ENCODE measurements at regions not wholly inside any gene's neighbourhood (a gene's known extent, or its start where the extent isn't known, plus 50 kb on each side); places are given as distances from the start of the nearest gene placed in this dataset.
"Not testable (repeated sequence)": the region's sequence is repeated elsewhere in the genome, so short reads cannot be mapped to it uniquely, and the experiment has no call there.

DNA sequence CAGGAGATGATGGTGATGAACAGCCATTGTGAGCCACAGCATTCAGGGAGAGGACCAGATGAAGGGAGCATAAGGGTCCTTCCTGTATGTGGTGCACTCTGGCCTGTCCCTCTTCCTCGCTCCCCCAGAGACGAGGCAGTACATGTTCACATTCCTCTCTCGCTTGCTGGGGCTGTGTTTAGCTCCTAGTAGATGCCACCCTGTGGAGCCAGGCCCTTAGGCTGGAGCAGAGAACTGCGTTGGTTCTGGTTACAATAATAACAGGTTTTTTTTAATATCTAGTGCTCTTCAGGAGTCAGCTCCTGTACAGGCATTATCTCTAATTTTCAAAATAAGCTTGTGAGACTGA is 171.1 kb upstream of the MYT1L start:
- DNase-seq: no peak

DNA sequence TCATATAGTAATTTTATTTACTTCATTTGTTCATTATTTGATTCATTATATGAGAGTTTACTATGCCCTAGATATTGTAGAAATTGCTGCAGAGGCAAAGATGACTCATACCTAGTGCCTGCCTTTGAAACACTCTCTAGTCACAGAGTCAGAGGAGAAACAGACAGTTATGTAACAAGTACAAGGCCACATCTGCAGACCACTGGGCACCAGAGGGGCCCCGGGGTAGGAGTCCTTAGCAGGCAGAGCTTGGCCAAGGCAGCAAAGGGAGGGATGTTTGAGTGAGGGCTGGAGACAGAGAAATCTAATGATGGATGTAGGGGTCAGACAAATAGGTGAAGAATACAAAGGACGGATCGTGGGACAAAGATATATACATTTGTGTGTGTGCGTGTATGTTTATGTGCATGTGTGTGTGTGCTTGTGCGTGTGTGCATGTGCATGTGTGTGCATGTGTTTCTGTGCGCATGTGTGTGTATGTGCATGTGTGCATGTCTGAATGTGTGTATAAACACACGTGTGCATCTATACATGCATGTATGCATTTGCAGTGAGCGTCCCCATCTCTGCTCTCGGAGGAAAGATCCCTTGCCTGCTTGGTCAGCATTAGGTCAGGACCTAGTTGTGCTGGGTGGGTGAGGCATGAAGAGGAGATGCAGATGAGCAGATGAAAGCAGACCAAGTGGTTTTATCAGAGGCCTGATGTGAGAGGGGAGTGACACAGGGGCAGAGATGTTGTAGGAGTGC is 170.6 kb upstream of the MYT1L start:
- DNase-seq: no peak

DNA sequence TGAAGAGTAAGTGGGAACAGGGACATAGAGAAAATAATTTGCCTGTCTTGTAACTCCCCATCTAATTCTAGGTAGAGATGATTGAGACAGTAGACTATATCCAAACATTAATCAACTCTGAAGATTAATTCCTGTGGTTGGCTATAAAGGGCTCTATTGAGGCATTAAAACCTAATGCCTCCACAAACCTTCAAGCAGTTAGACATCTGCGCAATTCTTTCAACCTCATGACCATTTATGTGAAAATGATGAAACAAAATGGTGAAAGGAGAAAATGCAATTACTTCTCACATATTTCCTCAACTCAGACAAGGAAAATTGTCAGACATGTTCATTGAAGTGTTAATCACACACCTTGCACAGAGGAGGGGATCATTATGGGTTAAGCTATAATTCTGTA is 164.5 kb upstream of the MYT1L start:
- DNase-seq: no peak

DNA sequence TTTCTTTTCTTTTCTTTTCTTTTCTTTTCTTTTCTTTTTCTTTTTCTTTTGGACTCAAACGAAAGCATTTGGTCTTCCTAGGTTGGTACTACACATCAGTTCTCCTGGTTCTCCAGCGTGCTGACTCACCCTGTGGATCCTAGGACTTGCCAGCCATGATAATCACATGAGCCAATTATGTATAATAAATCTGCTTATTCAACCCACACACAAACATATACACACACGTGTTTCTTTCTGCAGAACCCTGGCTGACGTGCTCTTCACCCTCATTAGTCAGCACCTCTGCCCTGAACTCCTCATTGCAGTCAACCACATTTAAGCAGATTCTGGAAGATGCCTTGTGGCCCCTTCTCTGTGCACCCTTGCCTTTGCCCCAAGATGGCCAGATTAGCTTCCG is 162.4 kb upstream of the MYT1L start:
- no peak for DNase-seq

DNA sequence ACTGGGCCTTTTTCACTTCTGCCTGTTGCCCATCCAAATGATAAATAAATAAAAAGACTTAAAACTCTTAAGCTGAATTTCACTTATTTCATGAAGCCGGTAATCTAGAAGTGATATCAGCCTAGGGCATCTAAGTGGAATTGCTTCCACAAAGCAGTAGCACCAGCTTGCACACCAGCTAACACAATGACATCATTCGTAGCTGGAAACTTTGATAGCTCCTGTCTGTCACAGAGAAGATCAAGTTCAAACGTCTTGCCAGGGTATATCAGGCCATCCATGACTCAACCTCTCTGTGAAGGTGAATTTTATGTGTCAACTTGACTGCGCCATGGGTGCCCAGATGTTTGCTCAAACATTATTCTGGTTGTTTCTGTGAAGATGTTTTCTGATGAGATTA is 161.7 kb upstream of the MYT1L start:
- no peak for DNase-seq

DNA sequence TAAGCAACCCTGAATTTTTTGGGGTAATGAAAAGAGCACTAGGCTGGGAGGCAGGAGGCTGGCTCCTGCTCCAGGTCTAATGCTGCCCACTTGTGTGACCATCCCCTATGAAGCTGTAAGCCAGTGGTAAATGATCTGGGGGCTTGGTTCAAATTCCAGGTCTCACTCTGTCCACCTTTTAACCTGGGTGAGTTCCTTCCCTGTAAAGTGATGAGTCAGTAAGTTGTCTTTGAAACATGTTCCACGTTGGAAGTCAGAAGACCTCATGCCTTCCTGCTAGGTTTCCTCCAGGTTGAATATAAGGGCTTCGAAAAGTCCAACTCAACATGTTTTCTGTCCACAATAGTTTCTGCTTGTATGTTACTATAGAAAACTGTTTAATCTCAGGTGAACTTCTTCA is 160.9 kb upstream of the MYT1L start:
- no peak for DNase-seq

DNA sequence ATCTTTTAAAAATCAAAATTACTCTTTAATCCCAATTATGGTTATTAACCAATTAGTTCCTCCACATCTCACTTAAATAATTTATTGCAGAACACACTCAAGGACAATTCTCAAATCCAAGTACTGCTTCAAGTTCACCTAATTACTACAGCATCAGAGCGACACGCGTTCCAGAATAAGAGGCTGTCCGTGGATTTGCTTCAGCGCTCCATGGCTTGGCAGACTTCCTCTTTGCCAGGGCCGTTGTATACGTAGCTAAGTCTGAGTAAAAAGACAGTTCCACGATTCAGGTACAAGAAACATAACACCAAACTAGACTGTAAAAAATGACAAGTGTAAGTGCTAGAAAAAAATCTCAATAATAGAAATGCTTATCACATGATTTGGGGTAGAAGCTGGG is 153.2 kb upstream of the MYT1L start:
- DNase-seq: no peak

DNA sequence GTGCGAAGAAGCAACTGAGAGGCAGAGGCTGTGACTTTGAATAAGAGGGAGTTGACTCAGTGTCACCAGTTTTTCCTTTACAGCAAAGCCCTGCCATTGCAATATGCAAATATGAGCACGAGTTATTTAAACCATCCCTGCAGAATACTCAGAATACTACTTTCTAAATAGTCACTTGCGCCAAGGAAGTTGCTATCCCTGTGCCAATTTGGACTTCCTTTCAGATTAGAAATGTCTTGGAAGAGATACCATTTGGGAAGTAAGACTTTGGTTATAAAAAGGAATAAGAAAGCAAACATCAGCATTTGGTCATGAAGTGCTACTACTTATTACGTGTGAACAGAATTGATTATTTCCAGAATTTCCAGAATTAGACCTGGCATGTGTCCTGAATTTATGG is 151.8 kb upstream of the MYT1L start:
- DNase-seq: no peak

DNA sequence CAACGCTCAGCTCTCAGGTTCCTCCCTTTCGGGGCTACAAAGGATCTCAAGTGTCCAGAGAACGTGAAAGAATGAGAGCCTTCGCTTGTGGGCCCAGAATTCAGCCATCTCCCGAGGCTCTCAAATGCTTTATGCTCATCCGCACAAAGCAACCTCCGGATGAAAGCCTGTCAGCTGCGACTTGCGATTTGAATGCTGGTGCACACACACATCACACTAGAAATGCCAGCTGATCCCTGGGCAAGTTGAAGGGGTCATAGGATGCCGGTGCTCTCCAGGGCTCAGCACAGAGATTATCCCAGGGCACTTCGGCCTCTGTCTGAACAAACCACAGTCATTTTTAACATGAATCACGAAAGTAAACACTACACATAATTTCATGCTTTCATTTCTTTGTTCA is 141.8 kb upstream of the MYT1L start:
- DNase-seq: no peak

DNA sequence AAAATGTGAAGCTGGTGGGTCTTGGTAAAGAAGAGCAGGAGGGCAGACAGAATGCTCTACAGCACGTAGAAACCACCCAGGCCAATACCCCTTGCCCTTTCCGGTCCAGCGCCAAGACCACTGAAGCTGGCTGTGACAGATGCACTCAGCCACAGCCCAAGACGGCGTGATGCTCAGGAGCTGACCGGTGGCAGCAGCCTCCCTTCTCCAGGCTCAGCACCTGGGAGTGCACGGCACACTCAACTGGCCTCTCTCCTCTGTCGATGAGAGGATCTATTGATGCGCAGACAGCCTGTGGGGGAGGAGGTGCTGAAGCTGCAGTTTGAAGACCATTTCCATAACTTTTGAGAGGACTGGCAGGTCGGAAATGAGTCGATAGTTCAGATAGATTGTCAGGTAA is 141.0 kb upstream of the MYT1L start:
- DNase-seq: no peak

DNA sequence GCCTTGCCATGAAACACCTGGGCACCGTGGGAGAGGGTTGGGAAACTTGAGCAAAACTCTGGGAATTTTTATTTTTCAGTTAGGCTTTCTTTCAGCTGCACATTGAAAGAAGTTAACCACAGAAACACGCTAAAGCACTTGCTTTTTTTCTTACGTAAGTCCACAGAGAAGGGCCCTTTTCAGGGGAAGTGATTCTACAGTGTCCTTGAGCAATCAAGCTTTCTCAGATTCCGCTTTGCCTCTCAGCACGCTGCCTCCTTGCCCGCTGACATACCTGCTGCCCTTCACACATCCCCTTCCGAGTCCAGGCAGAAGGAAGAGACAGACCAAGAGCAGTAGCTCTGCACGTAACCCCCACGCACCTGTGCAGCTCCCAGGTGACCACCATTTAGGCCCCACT is 135.5 kb upstream of the MYT1L start:
- no peak for DNase-seq

DNA sequence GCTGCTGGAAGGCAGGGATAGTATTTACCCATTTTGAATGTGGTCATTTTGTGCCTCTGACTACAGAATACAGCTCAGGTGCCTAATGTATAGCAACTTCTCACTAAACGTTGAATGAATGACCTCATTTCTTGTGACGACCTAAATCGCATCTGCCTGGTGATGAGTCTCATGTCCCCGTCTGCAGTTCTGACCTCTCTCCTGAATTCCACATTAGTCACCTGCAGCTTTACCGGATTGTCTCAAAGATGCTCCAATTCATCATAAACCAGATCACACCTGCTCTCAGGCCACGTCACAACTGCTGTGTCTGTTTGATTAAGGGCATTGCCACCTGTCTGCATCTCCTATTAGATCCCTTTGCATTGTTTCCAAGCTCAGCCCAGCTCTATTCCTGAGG is 133.6 kb upstream of the MYT1L start:
- DNase-seq: no peak

DNA sequence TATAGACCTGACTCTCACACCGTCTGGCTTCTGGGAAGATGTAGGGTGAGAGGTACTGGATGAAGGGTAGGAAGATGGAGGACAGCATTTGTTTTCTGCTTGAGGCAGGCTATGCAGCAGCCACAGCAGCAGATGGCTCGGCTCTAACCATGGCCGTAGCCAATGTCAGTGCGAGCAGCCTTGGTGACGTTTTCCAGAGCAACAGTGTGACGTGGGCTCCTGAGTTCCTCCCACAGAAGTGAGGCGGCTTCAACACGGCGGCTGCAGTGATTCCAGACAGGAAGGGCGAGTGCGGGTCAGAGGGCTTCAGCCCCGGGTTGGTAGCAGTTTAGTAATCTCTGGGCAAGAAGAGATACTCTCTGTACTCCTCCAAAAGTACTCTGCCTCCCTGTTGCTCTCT is 133.0 kb upstream of the MYT1L start:
- no peak for DNase-seq

DNA sequence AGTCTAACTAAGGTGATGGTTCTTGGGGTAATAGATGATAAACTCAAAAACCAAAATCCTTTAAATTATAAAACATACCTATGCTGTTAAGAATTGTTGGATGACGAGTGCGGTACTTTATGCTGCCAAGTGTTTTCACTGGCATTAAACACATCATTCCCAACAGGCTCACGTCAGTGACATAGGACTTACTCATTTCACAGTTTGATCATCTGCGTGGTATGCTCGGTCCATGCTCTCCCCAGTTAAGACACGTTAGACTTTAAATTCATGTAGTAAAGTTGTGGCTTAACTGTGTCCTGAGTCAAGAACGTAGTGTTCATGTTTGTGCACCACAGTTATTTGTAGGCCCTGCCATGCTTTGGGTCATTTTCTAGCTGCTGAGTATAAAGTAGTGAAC is 125.6 kb upstream of the MYT1L start:
- DNase-seq: no peak

DNA sequence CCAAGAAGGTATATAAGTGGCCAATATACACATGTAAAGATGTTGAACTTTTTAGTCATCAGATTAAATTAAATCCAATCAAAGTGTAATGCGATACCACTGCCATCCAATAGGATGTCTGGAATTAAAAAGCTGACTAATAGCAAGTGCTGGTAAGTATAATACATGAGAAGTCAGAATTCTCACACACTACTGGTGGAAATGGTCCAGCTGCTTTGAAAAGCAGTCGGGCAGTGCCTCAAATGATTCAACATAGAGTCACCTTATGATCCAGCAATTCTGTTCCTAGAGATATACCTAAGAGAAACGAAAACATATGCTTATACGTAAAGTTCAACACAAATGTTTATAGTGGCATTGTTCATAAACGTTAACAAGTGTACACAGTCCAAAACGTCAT is 124.1 kb upstream of the MYT1L start:
- no peak for DNase-seq

DNA sequence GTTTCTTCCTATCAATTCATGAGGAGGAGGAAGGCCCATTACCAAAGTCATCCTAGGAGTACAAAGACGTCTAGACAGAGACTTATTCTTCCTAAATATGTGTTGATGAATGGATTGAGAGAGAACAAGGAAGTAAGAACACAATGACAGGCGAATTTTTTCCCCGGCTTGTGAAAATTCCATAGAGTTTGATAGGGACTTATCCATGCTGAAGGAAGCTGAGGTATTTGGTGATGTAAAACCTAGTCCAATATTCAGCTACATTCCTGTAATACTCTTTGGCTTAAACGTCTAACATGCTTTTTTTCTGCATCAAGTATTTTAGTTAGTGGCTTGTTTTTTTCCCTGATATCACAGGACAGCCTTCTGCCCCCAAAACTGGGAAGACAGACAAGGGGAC is 121.9 kb upstream of the MYT1L start:
- DNase-seq: no peak

DNA sequence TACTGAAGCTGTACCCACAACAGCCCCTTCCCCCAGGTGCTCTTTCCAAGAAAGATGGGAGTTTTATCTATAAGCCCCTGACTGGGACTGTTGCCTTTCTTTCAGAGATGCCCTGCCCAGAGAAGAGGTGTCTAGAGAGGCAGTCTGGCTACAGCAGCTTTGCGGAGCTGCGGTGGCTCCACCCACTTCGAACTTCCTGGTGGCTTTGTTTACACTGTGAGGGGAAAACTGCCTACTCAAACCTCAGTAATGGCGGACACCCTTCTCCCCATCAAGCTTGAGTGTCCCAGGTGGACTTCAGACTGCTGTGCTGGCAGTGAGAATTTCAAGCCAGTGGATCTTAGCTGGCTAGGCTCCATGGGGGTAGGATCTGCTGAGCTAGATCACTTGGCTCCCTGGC is 120.2 kb upstream of the MYT1L start:
- DNase-seq: not testable (repeated sequence)

DNA sequence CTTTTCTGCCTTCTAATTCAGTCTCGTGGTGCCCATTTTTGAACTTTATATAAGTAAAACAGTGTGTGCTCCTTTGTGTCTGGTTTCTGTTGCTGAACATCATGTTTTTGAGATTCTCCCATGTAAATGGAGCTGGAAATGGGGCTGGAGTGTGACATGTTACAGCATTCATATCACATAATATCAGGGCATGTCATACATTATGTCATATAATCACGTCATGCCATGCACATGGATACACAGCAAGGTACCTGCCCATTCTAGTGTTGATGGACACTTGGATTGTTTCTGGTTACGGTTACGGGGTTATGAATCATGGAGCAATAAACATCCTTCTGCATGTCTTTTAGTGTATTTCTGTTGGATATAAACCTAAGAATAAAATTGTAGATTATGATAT is 117.1 kb upstream of the MYT1L start:
- DNase-seq: no peak

DNA sequence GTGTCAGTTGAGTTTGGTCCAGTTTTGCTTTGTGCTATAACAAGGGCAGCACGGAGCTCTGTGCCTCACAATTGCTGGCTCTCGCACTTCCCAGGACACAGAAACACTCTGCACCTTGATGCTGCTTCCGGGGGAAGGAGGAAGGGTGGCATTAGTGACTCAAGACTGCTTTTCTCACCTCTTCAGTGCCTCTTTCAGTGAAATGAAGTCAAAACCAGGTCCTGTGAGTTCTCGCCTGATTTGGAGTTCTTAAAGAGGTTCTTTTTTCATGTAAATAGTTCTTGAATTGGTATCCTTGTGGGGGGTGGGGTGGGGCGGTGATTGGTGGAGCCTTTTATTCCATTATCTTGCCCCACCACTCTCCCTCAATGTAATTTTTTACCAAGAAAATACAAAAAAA is 91.5 kb upstream of the MYT1L start:
- no peak for DNase-seq

DNA sequence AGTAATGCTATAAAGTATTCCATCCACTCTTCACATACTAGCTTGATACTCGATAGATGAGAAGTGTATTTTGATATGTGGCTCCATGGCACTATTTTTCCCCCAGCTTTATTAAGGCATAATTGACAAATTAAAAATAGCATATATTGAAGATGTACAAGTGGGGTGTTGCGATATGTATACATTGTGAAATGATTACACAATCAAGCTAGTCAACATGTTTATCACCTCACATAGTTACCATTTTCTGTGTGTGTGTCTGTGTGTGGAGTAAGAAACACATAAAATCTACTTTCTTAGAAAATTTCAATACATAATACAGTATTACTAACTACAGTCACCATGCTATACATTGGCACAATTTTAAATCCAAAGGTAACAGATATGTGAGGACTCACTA is 82.5 kb upstream of the MYT1L start:
- DNase-seq: no peak

DNA sequence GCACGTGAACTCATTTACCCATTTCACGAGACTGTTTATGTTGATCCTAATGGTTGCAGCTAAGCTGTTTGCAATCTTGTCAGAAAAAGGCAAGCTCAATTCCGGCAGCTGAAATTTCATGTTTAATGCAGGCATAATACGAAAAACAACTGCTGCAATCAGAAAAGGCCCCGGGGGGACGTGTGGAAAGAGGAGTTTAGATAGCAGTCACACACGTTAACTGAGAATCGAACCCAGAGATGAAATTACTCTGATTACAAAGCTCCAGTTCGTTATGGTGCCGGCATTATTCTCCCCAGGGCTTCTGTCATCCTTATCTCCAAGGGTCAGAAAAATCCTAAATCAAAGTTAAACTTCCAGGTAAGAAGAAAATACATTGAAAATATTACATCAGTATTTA is 79.9 kb upstream of the MYT1L start:
- DNase-seq: no peak

DNA sequence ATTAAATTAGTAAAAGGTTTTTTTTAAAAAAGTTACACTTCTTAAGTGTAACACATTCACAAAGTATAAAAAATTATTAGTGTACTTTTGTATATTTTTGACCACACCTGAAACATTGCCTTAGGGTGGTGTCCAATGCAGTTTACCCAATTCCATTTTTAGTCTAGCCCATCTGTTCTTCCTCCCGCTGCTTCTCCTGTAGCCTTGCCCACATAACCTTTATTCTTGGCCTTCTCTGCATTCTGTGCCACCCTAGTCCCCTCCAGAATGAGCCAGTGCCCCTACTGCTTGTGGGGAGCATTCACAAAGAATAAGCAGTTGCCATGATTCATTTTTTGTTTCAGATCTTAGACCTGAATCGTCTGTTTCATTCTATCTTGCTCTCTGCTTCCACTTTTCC is 78.4 kb upstream of the MYT1L start:
- no peak for DNase-seq

DNA sequence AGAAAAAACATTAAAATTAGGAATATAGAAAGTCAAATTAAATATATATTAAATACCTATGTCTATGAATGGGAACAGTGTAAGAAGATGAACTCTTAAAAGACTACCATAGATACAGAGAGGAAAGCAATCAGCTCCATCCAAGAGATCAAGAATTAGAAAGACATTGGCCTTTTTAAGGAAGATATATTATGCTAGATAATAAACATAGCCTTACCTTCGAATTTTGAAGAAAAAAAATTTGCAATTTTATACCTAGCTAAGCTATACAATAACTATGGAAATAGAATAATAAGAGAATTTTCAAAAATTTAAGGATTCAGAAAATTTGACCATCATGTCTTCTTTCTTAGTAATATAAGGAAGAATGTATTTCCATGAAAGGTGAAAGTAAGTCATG is 74.7 kb upstream of the MYT1L start:
- DNase-seq: no peak

DNA sequence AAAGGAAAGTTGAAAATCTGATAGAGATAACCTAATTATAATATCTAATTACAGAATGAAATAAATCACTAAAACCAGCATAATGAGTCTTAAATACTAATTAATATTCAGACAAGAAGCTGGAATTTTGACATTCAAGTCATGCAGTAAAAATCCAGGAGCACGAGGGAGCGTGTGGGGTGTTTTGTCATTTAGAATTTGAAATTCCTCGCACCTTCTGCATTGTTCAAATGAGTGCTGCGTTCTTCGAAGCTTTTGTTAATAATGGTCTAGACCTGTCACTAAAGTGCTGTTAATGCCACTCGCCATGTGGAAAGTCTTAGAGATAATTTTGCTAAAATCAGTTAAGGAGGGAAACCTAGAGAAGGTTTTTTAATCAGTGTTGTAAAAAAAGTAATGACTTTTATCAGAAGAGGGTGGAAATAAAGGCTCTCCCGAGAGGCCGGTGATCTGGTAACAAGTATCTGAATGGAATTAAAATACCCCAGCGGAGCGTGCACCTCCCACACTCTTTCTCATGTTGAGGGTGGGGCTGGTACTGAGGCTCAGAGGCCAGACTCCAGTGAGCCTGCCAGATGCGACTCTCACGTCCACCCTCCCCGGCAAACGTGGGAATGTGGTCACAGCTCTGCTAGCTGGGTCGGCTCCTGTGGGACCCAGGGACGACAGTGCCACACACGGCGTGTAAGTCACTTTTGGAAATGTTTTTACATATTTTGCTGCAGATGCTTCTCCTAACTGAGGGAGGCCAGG is 69.4 kb upstream of the MYT1L start:
- no peak for DNase-seq

DNA sequence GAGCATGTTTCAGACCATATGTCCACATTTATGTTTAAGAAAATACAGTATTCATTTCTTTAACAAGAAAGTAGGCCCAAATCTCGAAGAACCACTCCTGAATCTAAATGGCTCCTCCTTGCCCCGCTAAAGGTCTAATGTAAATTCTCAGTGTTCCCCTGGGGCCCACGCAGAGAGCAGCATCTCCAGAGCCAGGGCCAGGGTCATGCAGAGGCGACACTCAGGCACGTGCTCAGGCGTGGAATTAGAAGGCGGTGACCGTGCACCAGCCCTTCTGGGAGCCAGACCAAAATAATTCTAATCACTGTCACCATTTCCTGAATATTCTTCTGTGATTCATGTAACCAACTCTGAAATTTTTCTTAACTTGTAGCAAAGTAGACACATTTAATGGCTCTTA is 68.3 kb upstream of the MYT1L start:
- no peak for DNase-seq
